Medulla oblongata (tissue), 1 donor: ENCODE measurements at regions not wholly inside any gene's neighbourhood (a gene's known extent, or its start where the extent isn't known, plus 50 kb on each side); places are given as distances from the start of the nearest gene placed in this dataset.

ENCODE experiments used
- DNase-seq: peaks from one replicate; pipeline ENCODE4 v3.0.0-alpha.2; 2015; ENCODE audit errors: extremely low spot score

GRCh38 chr6:130314271-130314670 is 51.5 kb upstream of the TMEM200A start:
- DNase-seq = no peak

DNA sequence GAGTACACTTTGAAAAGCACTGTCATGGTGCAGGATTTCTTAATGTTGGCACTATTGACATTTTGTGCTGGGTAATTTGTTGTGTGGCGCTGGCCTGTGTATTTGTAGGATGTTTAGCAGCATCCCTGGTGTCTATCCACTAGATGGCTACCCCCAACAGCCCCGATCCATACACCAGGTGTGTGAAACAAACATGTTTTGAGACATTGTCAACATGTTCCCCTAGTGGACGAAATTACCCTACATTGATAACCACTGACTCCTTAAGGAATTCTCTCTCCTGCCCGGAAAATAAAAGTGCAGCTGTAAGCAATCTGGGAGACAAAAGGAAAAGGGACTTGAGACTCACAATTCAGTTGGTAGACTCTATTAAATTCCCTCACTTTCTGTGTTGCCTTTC is 52.6 kb upstream of the TMEM200A start:
- DNase-seq = no peak

- no peak for DNase-seq
These were observed 56.8 kb upstream of the TMEM200A start for GRCh38 chr6:130309028-130309427.

DNA sequence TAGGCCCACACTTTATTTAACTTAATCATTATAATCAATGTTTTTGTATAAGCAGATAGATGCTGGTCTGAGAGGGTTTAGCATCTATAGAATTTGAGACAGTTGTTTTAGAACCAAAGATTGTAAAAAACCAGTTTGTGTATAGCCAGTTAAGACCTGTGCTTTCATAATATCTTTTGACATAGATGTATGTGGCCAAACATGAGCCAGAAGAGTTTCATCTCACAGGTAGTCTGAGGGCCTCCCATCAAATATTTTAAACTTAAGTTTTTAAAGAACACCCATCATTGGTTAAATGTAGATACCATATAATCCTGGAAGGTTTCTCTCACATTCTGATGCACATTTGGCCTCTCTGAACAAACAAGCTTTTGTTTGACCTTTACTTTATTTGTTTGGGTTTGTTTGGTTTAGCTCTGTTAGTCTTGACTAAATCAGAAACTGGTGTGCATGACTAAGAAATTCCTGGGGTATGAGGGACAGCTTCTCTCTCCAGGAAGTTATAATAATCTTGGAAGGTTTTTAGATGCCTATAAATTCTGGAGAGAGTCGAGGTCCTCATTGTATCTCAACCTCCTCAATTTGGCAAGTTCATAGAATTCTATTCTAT is 58.0 kb upstream of the TMEM200A start:
- no peak for DNase-seq

DNA sequence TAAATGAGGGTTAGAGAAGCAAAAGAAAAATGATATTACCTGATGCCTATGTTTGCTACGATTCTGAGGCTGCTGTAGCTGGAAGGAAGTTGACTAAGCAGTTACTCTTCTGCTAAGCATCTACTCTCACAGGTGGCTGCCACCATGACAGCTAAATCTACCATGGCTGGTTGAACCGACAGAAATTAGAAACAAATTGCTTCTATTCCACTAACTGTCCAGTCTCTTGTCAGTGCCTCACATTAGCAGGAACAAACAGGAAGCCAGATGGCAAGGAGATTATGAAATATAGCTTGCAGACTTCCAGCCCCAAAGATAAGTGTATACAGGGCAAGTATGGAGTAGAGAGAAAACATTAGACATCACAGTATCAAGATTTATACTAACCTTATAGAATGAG is 59.4 kb upstream of the TMEM200A start:
- no peak for DNase-seq

DNA sequence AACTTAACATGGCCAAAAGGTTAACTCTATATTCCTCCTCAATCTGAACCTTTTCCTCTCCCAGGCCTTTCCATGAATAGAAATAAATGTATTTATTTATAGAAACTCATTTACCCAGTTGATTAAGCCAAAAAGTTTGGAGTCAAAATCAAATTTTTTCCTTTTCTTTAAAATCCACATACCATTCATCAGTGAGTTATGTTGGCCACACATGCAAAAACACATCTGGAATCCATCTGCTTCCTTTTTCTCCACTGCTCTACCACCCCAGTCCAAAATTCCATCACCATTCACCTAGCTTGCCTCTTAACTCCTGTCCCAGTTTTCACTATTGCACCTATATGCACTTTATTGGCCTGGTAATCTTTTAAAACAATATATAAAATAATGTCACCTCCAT is 62.4 kb upstream of the TMEM200A start:
- no peak for DNase-seq

DNA sequence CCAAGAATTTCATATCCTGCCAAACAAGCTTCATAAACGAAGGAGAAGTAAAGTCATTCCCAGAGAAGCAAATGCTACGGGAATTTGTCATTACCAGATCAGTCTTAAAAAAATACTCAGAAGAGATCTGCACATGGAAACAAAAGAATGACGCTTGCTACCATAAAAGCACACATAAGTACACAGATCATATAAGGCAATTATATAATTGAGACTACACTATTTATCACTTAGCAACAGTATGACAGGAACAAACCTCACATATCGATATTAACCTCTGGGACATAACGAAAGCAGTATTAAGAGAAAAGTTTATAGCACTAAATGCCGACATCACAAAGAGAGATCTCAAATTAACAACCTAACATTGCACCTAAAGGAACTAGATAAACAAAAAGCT is 67.6 kb upstream of the TMEM200A start:
- no peak for DNase-seq

GRCh38 chr6:130296854-130297253 is 69.0 kb upstream of the TMEM200A start:
- DNase-seq = no peak

DNA sequence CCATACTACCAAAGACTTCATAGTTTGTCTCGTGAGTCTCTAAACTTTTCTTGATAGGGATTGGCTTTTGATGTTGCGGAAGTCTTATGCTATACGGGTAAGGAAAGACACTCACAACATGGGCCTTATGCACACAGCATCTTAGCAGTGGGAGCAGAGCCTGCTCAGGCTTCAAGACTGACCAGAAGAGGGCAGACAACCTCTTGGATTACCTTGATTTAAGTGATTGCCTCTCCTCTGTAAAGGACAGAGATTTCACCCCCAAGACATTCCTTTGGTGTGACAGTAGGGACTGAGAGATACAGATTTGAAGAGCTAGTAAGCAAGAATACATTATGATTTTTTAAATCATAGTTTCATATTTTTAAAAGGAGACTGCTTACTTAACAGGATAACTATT is 71.0 kb upstream of the SAMD3 start:
- peak; percentile 29 for DNase-seq

GRCh38 chr6:130288065-130288464 is 65.3 kb upstream of the SAMD3 start:
- DNase-seq = no peak

DNA sequence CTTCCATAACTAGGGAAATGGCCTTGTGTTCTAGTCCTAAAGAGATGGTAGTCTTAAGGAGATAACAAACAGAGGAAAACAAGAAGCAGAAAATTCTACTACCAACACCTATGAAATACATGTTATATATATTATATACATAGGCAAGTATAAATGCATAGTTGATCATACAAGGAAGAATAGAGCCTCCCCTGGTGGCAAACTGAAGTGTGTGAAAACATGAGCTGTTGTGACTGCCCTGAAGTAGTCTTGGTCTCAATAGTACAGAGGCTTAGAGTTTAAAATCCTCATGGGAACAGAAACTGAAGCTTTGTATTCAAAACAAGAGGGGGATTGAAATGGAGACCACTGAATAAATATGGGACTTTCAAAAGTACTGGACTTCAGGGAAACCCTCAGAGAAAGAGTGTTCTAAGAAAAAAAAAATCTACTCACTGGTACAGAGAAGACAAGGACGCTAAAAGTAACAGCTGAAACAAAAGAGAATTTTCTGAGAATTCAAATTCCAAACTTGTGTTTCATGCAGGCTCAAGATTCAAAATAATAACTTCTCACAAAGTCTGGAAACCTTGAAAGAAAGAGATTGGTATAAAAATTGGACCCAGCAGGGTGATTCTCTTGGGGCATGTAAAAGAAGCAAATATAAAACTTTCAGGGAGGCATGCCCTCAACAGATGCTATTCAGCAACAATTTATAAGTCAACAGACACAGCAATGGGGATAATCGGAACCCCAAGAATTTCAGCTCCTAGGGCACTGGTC is 59.7 kb upstream of the SAMD3 start:
- DNase-seq = no peak

GRCh38 chr6:130276507-130276906 is 53.8 kb upstream of the SAMD3 start:
- DNase-seq = no peak

GRCh38 chr6:130274007-130274406 is 51.3 kb upstream of the SAMD3 start:
- no peak for DNase-seq
